Keratinocyte (primary cell): ENCODE measurements at regions not wholly inside any gene's neighbourhood (a gene's known extent, or its start where the extent isn't known, plus 50 kb on each side); places are given as distances from the start of the nearest gene placed in this dataset.

Experiments
- DNase-seq: peaks from one replicate; pipeline ENCODE4 v3.0.0-alpha.2; 2011; ENCODE audit warnings: low read depth, missing footprints, low spot score
- FAIRE-seq: peaks from 2 replicates; lab custom pipeline; 2011; peaks lifted over from hg19 to GRCh38; lab: Jason Lieb, UNC
- H2AFZ ChIP-seq: 2 replicates; pipeline ENCODE4 v1.6.0; 2012; ENCODE audit warnings: low read length, control low read depth, inconsistent platforms; ENCODE audit not compliant: control insufficient read depth
- H3K27ac ChIP-seq: 2 replicates; pipeline ENCODE4 v1.5.1; 2011; ENCODE audit warnings: low read length; ENCODE audit not compliant: control insufficient read depth, insufficient read depth
- H3K27me3 ChIP-seq: 3 replicates; pipeline ENCODE4 v1.6.0; 2011; ENCODE audit warnings: low read length; ENCODE audit not compliant: control insufficient read depth, insufficient read depth; ENCODE audit errors: extremely low read depth
- H3K36me3 ChIP-seq, 2 experiments: 2 replicates in 1 of 2; 3 replicates in 1 of 2; pipeline ENCODE4 v1.5.1; 2011; ENCODE audit warnings: low read length in 2 of 2, mild to moderate bottlenecking in 1 of 2; ENCODE audit not compliant: control insufficient read depth in 2 of 2, insufficient read depth in 2 of 2; ENCODE audit errors: extremely low read depth in 1 of 2
- H3K4me1 ChIP-seq: 3 replicates; pipeline ENCODE4 v1.5.1; 2011; ENCODE audit warnings: low read length; ENCODE audit not compliant: control insufficient read depth, insufficient read depth; ENCODE audit errors: extremely low read depth
- H3K4me2 ChIP-seq: 3 replicates; pipeline ENCODE4 v1.6.0; 2011; ENCODE audit warnings: low read depth, low read length; ENCODE audit not compliant: control insufficient read depth, insufficient read depth; ENCODE audit errors: extremely low read depth
- H3K4me3 ChIP-seq, 3 experiments: fragments of 200-600 bp in 1 of 3; sonication (generic) in 1 of 3; 2 replicates in 2 of 3; 3 replicates in 1 of 3; pipeline ENCODE4 v1.5.1; 2011 to 2016; ENCODE audit warnings: low read length in 3 of 3, mild to moderate bottlenecking in 3 of 3, control low read depth in 2 of 3, inconsistent platforms in 1 of 3, low read depth in 1 of 3, mixed read lengths in 1 of 3, mixed run types in 1 of 3, moderate library complexity in 1 of 3; ENCODE audit not compliant: control insufficient read depth in 2 of 3, insufficient read depth in 2 of 3; ENCODE audit errors: extremely low read depth in 1 of 3
- H3K79me2 ChIP-seq: 2 replicates; pipeline ENCODE4 v1.6.0; 2012; ENCODE audit warnings: low read length; ENCODE audit not compliant: control insufficient read depth, insufficient read depth
- H3K9ac ChIP-seq: 3 replicates; pipeline ENCODE4 v1.6.0; 2011; ENCODE audit warnings: low read length; ENCODE audit not compliant: control insufficient read depth, insufficient read depth; ENCODE audit errors: extremely low read depth
- H3K9me1 ChIP-seq: 3 replicates; pipeline ENCODE4 v1.6.0; 2011; ENCODE audit warnings: low read length; ENCODE audit not compliant: control insufficient read depth, insufficient read depth; ENCODE audit errors: extremely low read depth
- H3K9me3 ChIP-seq: 2 replicates; pipeline ENCODE4 v1.5.1; 2012; ENCODE audit warnings: low read depth, low read length; ENCODE audit not compliant: control insufficient read depth
- H4K20me1 ChIP-seq: 3 replicates; pipeline ENCODE4 v1.6.0; 2011; ENCODE audit warnings: low read length; ENCODE audit not compliant: control insufficient read depth, insufficient read depth; ENCODE audit errors: extremely low read depth
- CTCF ChIP-seq, 3 experiments: IDR thresholded peaks in 1 of 3; conservative IDR thresholded peaks in 1 of 3; optimal IDR thresholded peaks in 1 of 3; 2 replicates in 2 of 3; 3 replicates in 1 of 3; pipeline versions ENCODE3 to v1.5.1; 2011; ENCODE audit warnings: low read length in 3 of 3, mild to moderate bottlenecking in 3 of 3, moderate library complexity in 2 of 3, control low read depth in 1 of 3, inconsistent platforms in 1 of 3; ENCODE audit not compliant: insufficient read depth in 2 of 3; ENCODE audit errors: extremely low read depth in 1 of 3
- EZH2 ChIP-seq: IDR thresholded peaks from one replicate; pipeline ENCODE4 v1.6.1; 2012; ENCODE audit warnings: inconsistent platforms, mild to moderate bottlenecking, low read length, moderate library complexity
- dilution Hi-C: fragments of 300-500 bp; cut with MboI; formaldehyde crosslinking; loops from one replicate; pipeline ENCODE4 v1.7.0; 2020; ENCODE audit warnings: low sequenced_read_pairs; ENCODE audit not compliant: extremely low pct_ligation_motif_present

GRCh38 chr22:49188091-49188490, 639.6 kb downstream of the BRD1 start:
- Histone ChIP-seq H3K4me3 (no peak overlapping the region), H3K27ac (no peak overlapping the region), H3K79me2 (no peaks in the 10 kb centered on the region), H3K4me1 (no peaks in the 10 kb centered on the region), H3K27me3 (no peaks in the 10 kb centered on the region), H4K20me1 (no peaks in the 10 kb centered on the region), H3K9me1 (no peaks in the 10 kb centered on the region), H3K9ac (no peak overlapping the region), H3K9me3 (peaks cover 37% of the 10 kb centered on the region), H3K36me3 (no peaks in the 10 kb centered on the region), H2AFZ (no peak overlapping the region), H3K4me2 (no peak overlapping the region)
- no peak for FAIRE-seq
- DNase-seq: no peak
- dilution Hi-C loops: no loop called here
- TF ChIP-seq CTCF (optimal IDR thresholded peaks at IDR 0.05 in 1 of 3, IDR thresholded peaks at IDR 0.05 in 1 of 3, conservative IDR thresholded peaks at IDR 0.05 in 1 of 3; ENCODE audit: extremely low read depth in 1 of 3, insufficient read depth in 2 of 3, low read length in 3 of 3) (no peak), EZH2 (no peak)

- Histone ChIP-seq H3K9ac (no peak overlapping the region), H4K20me1 (no peaks in the 10 kb centered on the region), H3K4me1 (no peaks in the 10 kb centered on the region), H3K36me3 (no peaks in the 10 kb centered on the region), H3K9me1 (no peaks in the 10 kb centered on the region), H2AFZ (no peak overlapping the region), H3K4me2 (no peak overlapping the region), H3K4me3 (no peak overlapping the region), H3K27me3 (no peaks in the 10 kb centered on the region), H3K27ac (no peak overlapping the region), H3K9me3 (peaks cover 35% of the 10 kb centered on the region), H3K79me2 (no peaks in the 10 kb centered on the region)
- no peak for TF ChIP-seq CTCF (optimal IDR thresholded peaks at IDR 0.05 in 1 of 3, IDR thresholded peaks at IDR 0.05 in 1 of 3, conservative IDR thresholded peaks at IDR 0.05 in 1 of 3; ENCODE audit: extremely low read depth in 1 of 3, insufficient read depth in 2 of 3, low read length in 3 of 3)
- TF ChIP-seq EZH2: no peak
- FAIRE-seq (no peak), DNase-seq (no peak)
- dilution Hi-C loops: no loop called here
Observed at GRCh38 chr22:49186762-49187161, 640.9 kb downstream of the BRD1 start.
